ENCODE measurements at regions not wholly inside any gene's neighbourhood (a gene's known extent, or its start where the extent isn't known, plus 50 kb on each side); places are given as distances from the start of the nearest gene placed in this dataset.

DNA sequence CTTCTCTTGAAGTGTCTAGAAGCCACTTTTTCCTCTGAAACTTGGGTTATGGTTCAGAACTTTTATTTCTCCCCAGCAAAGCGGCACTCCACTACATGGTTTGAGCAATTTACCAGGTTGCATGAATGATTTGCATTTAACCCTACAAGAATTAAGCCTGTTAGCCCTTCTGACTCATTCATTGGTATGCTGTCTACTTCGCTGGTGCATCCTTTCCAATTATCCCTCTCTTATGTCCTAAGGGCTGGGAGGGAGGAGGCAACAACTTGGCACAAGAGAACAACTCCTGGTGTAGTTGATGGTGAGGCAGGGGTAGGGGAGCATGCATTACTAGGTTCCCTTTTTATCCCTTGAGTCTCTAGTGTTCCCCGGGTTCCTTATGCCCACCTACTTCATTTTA is 293.4 kb upstream of the MEX3C start:
- no peak overlapping the region for H3K4me3 ChIP-seq (replicated peaks in 1 of 2; ENCODE audit: low read depth in 1 of 2, low read length in 2 of 2)
- intact Hi-C loops (cut with micrococcal nuclease) = no loop called here
- no peak overlapping the region for H3K9ac ChIP-seq (ENCODE audit: low read length)
- H3K27ac ChIP-seq (ENCODE audit: low read depth, low read length) = no peak overlapping the region
- H3K27me3 ChIP-seq (ENCODE audit: insufficient read depth, low read length) = no peaks in the 10 kb centered on the region
- ATAC-seq (no peak), DNase-seq (ENCODE audit: low read depth, low spot score) (no peak)
- ChIA-PET POLR2A (no interaction called here), CTCF (no interaction called here), RAD21 (ENCODE audit: low non-redundant PET in 1 of 2, low total read pairs in 2 of 2, uncharacterized antibody in 2 of 2, unreplicated experiment in 2 of 2) (no interaction called here)
- TF ChIP-seq SIN3A (IDR thresholded peaks at IDR 0.05; ENCODE audit: low read depth) (no peak), CBX3 (IDR thresholded peaks at IDR 0.05; ENCODE audit: low read depth) (no peak), CTCF (IDR thresholded peaks at IDR 0.05 in 2 of 3, conservative IDR thresholded peaks at IDR 0.05 in 1 of 3; ENCODE audit: borderline replicate concordance in 1 of 3, insufficient read depth in 1 of 3, low read depth in 2 of 3, low read length in 2 of 3) (no peak), ZNF274 (IDR thresholded peaks at IDR 0.05; ENCODE audit: low read depth, low read length) (no peak), SRF (IDR thresholded peaks at IDR 0.05; ENCODE audit: low read depth) (no peak), POLR2A (IDR thresholded peaks at IDR 0.05; ENCODE audit: borderline replicate concordance, extremely low read depth, insufficient read depth, insufficient read length) (no peak), FOSL1 (IDR thresholded peaks at IDR 0.05; ENCODE audit: low read depth) (no peak), ATF3 (IDR thresholded peaks at IDR 0.05) (no peak), ZFX (IDR thresholded peaks at IDR 0.05) (no peak), RAD21 (IDR thresholded peaks at IDR 0.05; ENCODE audit: low read depth) (no peak), EGR1 (IDR thresholded peaks at IDR 0.05; ENCODE audit: low read depth) (no peak), POLR2AphosphoS5 (IDR thresholded peaks at IDR 0.05; ENCODE audit: low read depth, low read length) (no peak)
- H2AFZ ChIP-seq (ENCODE audit: low read depth, low read length, poor library complexity, severe bottlenecking) = no peak overlapping the region
- H3K9me3 ChIP-seq (ENCODE audit: control insufficient read depth in 1 of 2, insufficient read depth in 1 of 2, low read depth in 1 of 2, low read length in 2 of 2) = no peaks in the 10 kb centered on the region
- no peaks in the 10 kb centered on the region for H3K36me3 ChIP-seq (ENCODE audit: control insufficient read depth in 1 of 2, insufficient read depth in 2 of 2, low read length in 2 of 2)
- no peaks in the 10 kb centered on the region for H3K9me2 ChIP-seq (ENCODE audit: insufficient read depth)
- H3K79me2 ChIP-seq (ENCODE audit: insufficient read depth, low read length) = no peaks in the 10 kb centered on the region
- no peak overlapping the region for H3K4me2 ChIP-seq (ENCODE audit: low read length)
- no peaks in the 10 kb centered on the region for H4K20me1 ChIP-seq (ENCODE audit: insufficient read depth)
- no TSS peak for BruUV-seq (replicated peaks)
- no peaks in the 10 kb centered on the region for H3K4me1 ChIP-seq (ENCODE audit: control insufficient read depth in 1 of 2, insufficient read depth in 2 of 2, low read length in 2 of 2)

Measured in HCT116 (cell line).